B cell (primary cell): ENCODE measurements at regions not wholly inside any gene's neighbourhood (a gene's known extent, or its start where the extent isn't known, plus 50 kb on each side); places are given as distances from the start of the nearest gene placed in this dataset.

ENCODE experiments used
- ATAC-seq: fragments of 200-7000 bp; cut with Tn5 transposase; one replicate; pipeline ENCODE4 v1.10.0; 2021; ENCODE audit warnings: low read depth, mild to moderate bottlenecking, moderate number of reproducible peaks, moderate library complexity
- CTCF ChIA-PET: fragments of 350-600 bp; sonication (Branson Sonifier 250); formaldehyde crosslinking; loops from one replicate; lab custom pipeline; 2021; ENCODE audit warnings: antibody characterized with exemption, inconsistent platforms; lab: Charles Lee
- POLR2A ChIA-PET: fragments of 350-600 bp; sonication (Branson Sonifier 250); formaldehyde crosslinking; loops from one replicate; lab custom pipeline; 2021; ENCODE audit warnings: antibody characterized with exemption; lab: Charles Lee
- DNase-seq: peaks from one replicate; pipeline ENCODE4 v3.0.0; 2013
- H2AFZ ChIP-seq: 2 replicates; pipeline ENCODE4 v1.6.1; 2012; ENCODE audit warnings: mild to moderate bottlenecking, low read depth, low read length; ENCODE audit not compliant: insufficient read depth, poor library complexity, severe bottlenecking
- H3K27ac ChIP-seq, 2 donors: 1 replicate in 1 of 2; 2 replicates in 1 of 2; pipeline ENCODE4 v1.5.1; 2012 to 2013; ENCODE audit warnings: low read length in 2 of 2, mild to moderate bottlenecking in 2 of 2, moderate library complexity in 1 of 2
- H3K27me3 ChIP-seq, 4 experiments: fragments of 200-600 bp in 1 of 4; sonication (generic) in 1 of 4; replicated peaks in 1 of 4; 1 replicate in 2 of 4; 2 replicates in 2 of 4; pipeline versions ENCODE4 v1.6.1 to v1.7.0; 2013 to 2016; ENCODE audit warnings: low read length in 3 of 4, mild to moderate bottlenecking in 2 of 4, mixed read lengths in 1 of 4, moderate library complexity in 1 of 4; ENCODE audit not compliant: insufficient read depth in 4 of 4, control insufficient read depth in 3 of 4; ENCODE audit errors: control extremely low read depth in 1 of 4
- H3K36me3 ChIP-seq, 2 experiments: replicated peaks in 1 of 2; 1 replicate in 1 of 2; 2 replicates in 1 of 2; pipeline versions ENCODE4 v1.6.1 to v1.7.1; 2013; ENCODE audit warnings: low read length in 1 of 2; ENCODE audit not compliant: insufficient read depth in 2 of 2, control insufficient read depth in 1 of 2; ENCODE audit errors: control extremely low read depth in 1 of 2, extremely low read depth in 1 of 2
- H3K4me1 ChIP-seq, 2 donors: fragments of 200-600 bp in 1 of 2; sonication (generic) in 1 of 2; 1 replicate in 1 of 2; 2 replicates in 1 of 2; pipeline versions ENCODE4 v1.5.1 to v1.6.1; 2013 to 2017; ENCODE audit warnings: low read length in 2 of 2; ENCODE audit not compliant: control insufficient read depth in 2 of 2, insufficient read depth in 2 of 2
- H3K4me2 ChIP-seq: replicated peaks from 2 replicates; pipeline ENCODE3; 2012; ENCODE audit warnings: mild to moderate bottlenecking, low read depth, low read length; ENCODE audit not compliant: poor library complexity, severe bottlenecking
- H3K4me3 ChIP-seq, 5 experiments: fragments of 200-600 bp in 1 of 5; sonication (generic) in 1 of 5; 1 replicate in 3 of 5; 2 replicates in 2 of 5; pipeline versions ENCODE4 v1.5.1 to v1.7.0; 2011 to 2016; ENCODE audit warnings: low read length in 4 of 5, mild to moderate bottlenecking in 4 of 5, low read depth in 2 of 5, control low read depth in 1 of 5, moderate library complexity in 1 of 5; ENCODE audit not compliant: insufficient read depth in 1 of 5; ENCODE audit errors: control extremely low read depth in 1 of 5, extremely low read depth in 1 of 5
- H3K79me2 ChIP-seq: fragments of 200-600 bp; sonication (generic); one replicate; pipeline ENCODE4 v1.6.0; 2016; ENCODE audit warnings: low read length; ENCODE audit not compliant: control insufficient read depth, insufficient read depth
- H3K9ac ChIP-seq: fragments of 200-600 bp; sonication (generic); 2 replicates; pipeline ENCODE4 v1.6.1; 2017; ENCODE audit warnings: mild to moderate bottlenecking, low read length, moderate library complexity
- H3K9me3 ChIP-seq, 3 donors: one replicate each; pipeline versions ENCODE4 v1.6.1 to v1.7.1; 2013; ENCODE audit warnings: low read length in 2 of 3; ENCODE audit not compliant: control insufficient read depth in 2 of 3, insufficient read depth in 1 of 3; ENCODE audit errors: control extremely low read depth in 1 of 3
- H4K20me1 ChIP-seq: 2 replicates; pipeline ENCODE4 v1.6.0; 2012; ENCODE audit warnings: mild to moderate bottlenecking, low read length; ENCODE audit not compliant: insufficient read depth, control insufficient read depth, poor library complexity, severe bottlenecking
- H3K27ac Mint-ChIP-seq: one replicate; pipeline ENCODE4 v1.8.0; 2021; ENCODE audit warnings: mixed read lengths
- H3K27me3 Mint-ChIP-seq: one replicate; pipeline ENCODE4 v1.8.0; 2021; ENCODE audit warnings: mixed read lengths
- H3K4me1 Mint-ChIP-seq: one replicate; pipeline ENCODE4 v1.8.0; 2021; ENCODE audit warnings: mixed read lengths
- H3K4me3 Mint-ChIP-seq: one replicate; pipeline ENCODE4 v1.8.0; 2021; ENCODE audit warnings: mixed read lengths
- H3K9me3 Mint-ChIP-seq: one replicate; pipeline ENCODE4 v1.8.0; 2022; ENCODE audit warnings: mixed read lengths; ENCODE audit not compliant: insufficient read depth
- EZH2 ChIP-seq: IDR thresholded peaks from 2 replicates; pipeline ENCODE4 v1.6.1; 2012; ENCODE audit warnings: borderline replicate concordance, low read depth, mild to moderate bottlenecking, moderate library complexity, low read length; ENCODE audit not compliant: insufficient read depth, poor library complexity, severe bottlenecking
- WGBS: methylation state at CpG from one replicate; pipeline ENCODE4 v1.1.5; 2013; ENCODE audit warnings: missing lambda C conversion rate; ENCODE audit not compliant: insufficient coverage; 5-methylcytosine and 5-hydroxymethylcytosine counted together
- intact Hi-C: fragments of 100-400 bp; cut with micrococcal nuclease; formaldehyde crosslinking; loops from one replicate; pipeline ENCODE4 v1.10.0; 2022
- TF ChIP-seq, protein P1 (sequence below): fragments of 200-600 bp; IDR thresholded peaks from one replicate; pipeline ENCODE4 v1.8.0; 2022; ENCODE audit warnings: antibody characterized with exemption, mild to moderate bottlenecking

DNA sequence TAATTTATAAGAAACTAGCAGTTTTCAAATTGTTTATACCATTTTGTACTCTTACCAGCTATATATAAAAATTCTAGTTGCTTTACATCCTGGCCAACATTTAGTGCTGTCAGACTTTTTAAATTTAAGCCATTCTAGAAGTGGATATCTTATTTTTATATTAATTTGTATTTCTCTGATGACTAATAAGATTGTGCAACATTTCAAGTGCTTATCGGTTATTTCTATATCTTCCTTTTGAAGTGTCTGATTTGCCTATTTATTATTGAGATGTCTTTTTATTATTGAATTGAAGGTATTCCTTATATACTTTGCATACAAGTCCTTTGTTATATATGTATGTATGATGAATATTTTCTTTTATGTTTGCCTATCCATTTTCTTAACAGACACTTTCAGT, 324.0 kb downstream of the ELAVL2 start:
- no peak overlapping the region for H3K27ac Mint-ChIP-seq
- no CpG with 5 or more reads among the region's 1 CpG for WGBS
- DNase-seq, result no peak
- ChIA-PET POLR2A (no interaction called here), CTCF (no interaction called here)
- peaks cover 3% of the 10 kb centered on the region for H3K9me3 Mint-ChIP-seq
- Histone ChIP-seq H3K4me2 (no peak overlapping the region), H3K79me2 (no peaks in the 10 kb centered on the region), H3K36me3 (no peaks in the 10 kb centered on the region), H3K9ac (no peak overlapping the region), H3K27ac (no peak overlapping the region), H4K20me1 (no peaks in the 10 kb centered on the region), H3K9me3 (peaks cover 0 to 3% (median 0%) of the 10 kb centered on the region in 3 donors), H2AFZ (no peak overlapping the region), H3K4me1 (no peaks in the 10 kb centered on the region), H3K4me3 (no peak overlapping the region), H3K27me3 (no peaks in the 10 kb centered on the region)
- TF ChIP-seq, protein P1, sequence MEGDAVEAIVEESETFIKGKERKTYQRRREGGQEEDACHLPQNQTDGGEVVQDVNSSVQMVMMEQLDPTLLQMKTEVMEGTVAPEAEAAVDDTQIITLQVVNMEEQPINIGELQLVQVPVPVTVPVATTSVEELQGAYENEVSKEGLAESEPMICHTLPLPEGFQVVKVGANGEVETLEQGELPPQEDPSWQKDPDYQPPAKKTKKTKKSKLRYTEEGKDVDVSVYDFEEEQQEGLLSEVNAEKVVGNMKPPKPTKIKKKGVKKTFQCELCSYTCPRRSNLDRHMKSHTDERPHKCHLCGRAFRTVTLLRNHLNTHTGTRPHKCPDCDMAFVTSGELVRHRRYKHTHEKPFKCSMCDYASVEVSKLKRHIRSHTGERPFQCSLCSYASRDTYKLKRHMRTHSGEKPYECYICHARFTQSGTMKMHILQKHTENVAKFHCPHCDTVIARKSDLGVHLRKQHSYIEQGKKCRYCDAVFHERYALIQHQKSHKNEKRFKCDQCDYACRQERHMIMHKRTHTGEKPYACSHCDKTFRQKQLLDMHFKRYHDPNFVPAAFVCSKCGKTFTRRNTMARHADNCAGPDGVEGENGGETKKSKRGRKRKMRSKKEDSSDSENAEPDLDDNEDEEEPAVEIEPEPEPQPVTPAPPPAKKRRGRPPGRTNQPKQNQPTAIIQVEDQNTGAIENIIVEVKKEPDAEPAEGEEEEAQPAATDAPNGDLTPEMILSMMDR, result no peak
- no peak for TF ChIP-seq EZH2
- no peaks in the 10 kb centered on the region for H3K4me1 Mint-ChIP-seq
- H3K4me3 Mint-ChIP-seq, result no peak overlapping the region
- intact Hi-C loops, result no loop called here
- no peaks in the 10 kb centered on the region for H3K27me3 Mint-ChIP-seq
- no peak for ATAC-seq

DNA sequence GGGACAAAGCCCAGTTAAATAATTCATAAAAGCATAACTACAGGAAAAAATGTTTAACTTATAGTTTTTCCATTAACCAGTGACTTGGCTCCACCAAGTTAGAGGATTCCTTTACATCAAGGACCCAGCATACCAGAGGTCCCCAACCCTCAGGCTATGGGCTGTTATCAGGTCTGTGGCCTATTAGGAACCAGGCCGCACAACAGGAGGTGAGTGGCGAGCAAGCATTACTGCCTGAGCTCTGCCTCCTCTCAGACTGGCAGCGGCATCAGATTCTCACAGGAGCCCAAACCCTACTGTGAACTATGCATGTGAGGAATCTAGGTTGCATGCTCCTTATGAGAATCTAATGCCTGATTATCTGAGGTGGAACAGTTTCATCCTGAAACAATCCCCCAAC, 303.1 kb downstream of the ELAVL2 start:
- H3K4me3 Mint-ChIP-seq, result no peak overlapping the region
- intact Hi-C loops, result no loop called here
- H3K27me3 ChIP-seq, result no peaks in the 10 kb centered on the region
- H3K9me3 Mint-ChIP-seq, result peaks cover 8% of the 10 kb centered on the region
- no peak overlapping the region for H3K27ac ChIP-seq
- no peak overlapping the region for H3K9ac ChIP-seq
- ATAC-seq (no peak), DNase-seq (no peak)
- no peaks in the 10 kb centered on the region for H3K79me2 ChIP-seq
- H3K27ac Mint-ChIP-seq, result no peak overlapping the region
- no peak overlapping the region for H2AFZ ChIP-seq
- H4K20me1 ChIP-seq, result no peaks in the 10 kb centered on the region
- peaks cover 0 to 3% (median 3%) of the 10 kb centered on the region in 3 donors for H3K9me3 ChIP-seq
- no peaks in the 10 kb centered on the region for H3K4me1 Mint-ChIP-seq
- TF ChIP-seq, protein P1, result no peak
- TF ChIP-seq EZH2, result no peak
- H3K4me1 ChIP-seq, result no peaks in the 10 kb centered on the region
- ChIA-PET POLR2A (no interaction called here), CTCF (no interaction called here)
- H3K27me3 Mint-ChIP-seq, result no peaks in the 10 kb centered on the region
- no peaks in the 10 kb centered on the region for H3K36me3 ChIP-seq
- H3K4me2 ChIP-seq, result no peak overlapping the region
- H3K4me3 ChIP-seq, result no peak overlapping the region
- 86% methylated on average over 3 of the region's 3 CpGs for WGBS
